IPS DF 6.9 (cell line): ENCODE measurements at regions not wholly inside any gene's neighbourhood (a gene's known extent, or its start where the extent isn't known, plus 50 kb on each side); places are given as distances from the start of the nearest gene placed in this dataset.
A peak's percentile ranks its signal among the peaks of the same experiment; 100 is the strongest.

Source experiments
- DNase-seq: peaks from one replicate; pipeline ENCODE4 v3.0.0-alpha.2; 2013; ENCODE audit warnings: low read depth, low spot score
- H3K27ac ChIP-seq: one replicate; pipeline ENCODE4 v1.5.1; 2013; ENCODE audit warnings: low read length, control low read depth
- H3K27me3 ChIP-seq: 2 replicates; pipeline ENCODE4 v1.6.1; 2013; ENCODE audit warnings: mild to moderate bottlenecking, low read length; ENCODE audit not compliant: control insufficient read depth, insufficient read depth
- H3K36me3 ChIP-seq: 2 replicates; pipeline ENCODE4 v1.6.1; 2013; ENCODE audit warnings: low read length; ENCODE audit not compliant: control insufficient read depth, insufficient read depth
- H3K4me1 ChIP-seq: 2 replicates; pipeline ENCODE4 v1.6.1; 2013; ENCODE audit warnings: low read length; ENCODE audit not compliant: control insufficient read depth, insufficient read depth
- H3K4me3 ChIP-seq: 2 replicates; pipeline ENCODE4 v1.5.1; 2013; ENCODE audit warnings: mild to moderate bottlenecking, low read length
- H3K9me3 ChIP-seq: 2 replicates; pipeline ENCODE4 v1.6.1; 2013; ENCODE audit warnings: low read length, inconsistent platforms; ENCODE audit not compliant: control insufficient read depth, insufficient read depth
- WGBS: extraction: QIAGEN DNeasy Blood & Tissue Kit; methylation state at CpG from one replicate; pipeline ENCODE4 v1.1.7; 2013; ENCODE audit warnings: mixed read lengths, missing lambda C conversion rate; ENCODE audit not compliant: insufficient read length, insufficient coverage; 5-methylcytosine and 5-hydroxymethylcytosine counted together

DNA sequence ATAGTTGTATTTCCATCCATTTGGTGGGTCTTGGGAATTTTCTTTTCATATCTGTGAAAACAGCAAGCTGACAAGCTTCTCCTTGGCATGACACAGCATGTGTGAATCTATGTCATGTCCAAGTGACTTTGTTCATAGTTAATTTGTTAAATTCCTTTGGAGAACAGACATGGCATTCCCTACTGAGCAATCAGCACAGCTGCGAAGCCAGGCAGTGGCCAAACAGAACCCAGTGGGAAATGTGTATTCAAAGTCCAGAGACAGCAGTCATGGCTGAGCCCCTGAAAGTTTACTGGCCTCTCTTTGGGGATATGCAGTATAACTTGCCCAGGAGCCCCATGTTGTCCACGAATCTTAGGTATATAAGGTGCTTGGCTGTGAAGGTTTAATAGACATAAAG is 474.7 kb downstream of the NKX6-1 start:
- no CpG with 5 or more reads among the region's 2 CpGs for WGBS

DNA sequence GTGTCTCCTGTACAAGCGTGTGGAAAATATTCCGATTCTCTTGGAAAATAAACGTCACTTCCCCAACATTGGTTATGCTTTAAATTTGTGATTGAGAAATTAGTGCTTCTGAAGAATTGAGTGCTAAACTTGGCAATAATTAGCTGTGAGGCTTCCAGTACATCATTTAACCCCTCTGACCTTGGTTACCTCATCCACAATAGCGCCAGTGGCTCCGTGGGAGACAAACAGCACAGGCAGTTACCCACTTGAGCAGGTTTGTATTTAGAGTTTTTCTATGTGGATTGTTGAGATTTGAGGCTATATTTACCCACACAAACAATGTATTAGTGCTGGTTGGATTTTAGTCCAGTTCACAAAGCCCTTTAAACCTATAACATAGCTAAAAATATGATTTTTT is 476.5 kb downstream of the NKX6-1 start:
- no peak for DNase-seq
- WGBS: no CpG with 5 or more reads among the region's 5 CpGs
- no peaks in the 10 kb centered on the region for H3K36me3 ChIP-seq
- H3K4me3 ChIP-seq: no peak overlapping the region
- H3K9me3 ChIP-seq: no peaks in the 10 kb centered on the region
- no peaks in the 10 kb centered on the region for H3K4me1 ChIP-seq
- H3K27me3 ChIP-seq: no peaks in the 10 kb centered on the region
- H3K27ac ChIP-seq: no peak overlapping the region

More for the DNA sequence above, 474.7 kb downstream of the NKX6-1 start:
- Histone ChIP-seq H3K4me1 (no peaks in the 10 kb centered on the region), H3K4me3 (no peak overlapping the region), H3K36me3 (no peaks in the 10 kb centered on the region), H3K27me3 (no peaks in the 10 kb centered on the region), H3K27ac (no peak overlapping the region), H3K9me3 (no peaks in the 10 kb centered on the region)
- DNase-seq: no peak

DNA sequence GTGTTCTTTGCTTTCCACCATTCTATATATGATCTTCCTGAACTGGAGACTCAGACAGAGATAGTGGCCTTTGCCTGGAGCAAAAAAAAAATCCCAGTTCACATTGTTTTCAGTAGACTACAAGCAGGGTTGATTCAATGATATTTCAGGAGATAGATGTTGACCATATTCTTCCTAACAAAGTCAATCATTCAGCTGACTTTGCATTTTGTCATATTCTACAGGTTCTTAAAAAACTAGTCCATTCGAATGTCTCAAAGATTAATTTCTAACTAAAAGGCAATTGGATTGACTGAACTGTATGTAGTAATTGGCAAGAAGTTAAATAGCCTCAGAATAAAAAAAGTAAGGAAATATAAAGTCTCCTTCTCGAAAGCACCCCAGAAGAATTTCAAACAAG is 479.5 kb downstream of the NKX6-1 start:
- WGBS: no CpG with 5 or more reads among the region's 2 CpGs

DNA sequence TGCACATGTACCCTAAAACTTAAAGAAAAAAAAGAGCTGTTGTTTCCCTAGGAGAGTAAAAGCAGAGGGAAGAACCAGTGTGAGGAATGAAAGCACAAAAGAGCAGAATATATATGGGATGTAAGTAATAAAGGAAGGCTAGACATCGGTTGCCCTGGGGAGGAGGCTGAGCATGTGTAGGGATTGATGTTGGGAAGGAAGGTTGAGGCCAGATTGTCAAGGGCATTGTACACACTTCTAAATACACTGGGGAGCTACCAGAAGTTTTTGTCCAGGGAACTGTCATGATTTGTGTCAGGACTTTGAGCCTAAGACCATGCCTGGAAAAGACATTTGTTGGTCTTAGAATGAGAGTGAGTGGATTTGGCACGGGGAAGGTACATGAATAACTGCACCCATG is 467.1 kb downstream of the GPAT3 start:
- no CpG with 5 or more reads among the region's 2 CpGs for WGBS
- no peaks in the 10 kb centered on the region for H3K27me3 ChIP-seq
- no peaks in the 10 kb centered on the region for H3K36me3 ChIP-seq
- no peak for DNase-seq
- no peaks in the 10 kb centered on the region for H3K9me3 ChIP-seq
- no peaks in the 10 kb centered on the region for H3K4me1 ChIP-seq
- no peak overlapping the region for H3K27ac ChIP-seq
- no peak overlapping the region for H3K4me3 ChIP-seq

More for the DNA sequence above, 479.5 kb downstream of the NKX6-1 start:
- no peaks in the 10 kb centered on the region for H3K9me3 ChIP-seq
- H3K4me3 ChIP-seq: no peak overlapping the region
- H3K36me3 ChIP-seq: no peaks in the 10 kb centered on the region
- no peaks in the 10 kb centered on the region for H3K27me3 ChIP-seq
- no peak overlapping the region for H3K27ac ChIP-seq
- H3K4me1 ChIP-seq: no peaks in the 10 kb centered on the region
- DNase-seq: no peak

DNA sequence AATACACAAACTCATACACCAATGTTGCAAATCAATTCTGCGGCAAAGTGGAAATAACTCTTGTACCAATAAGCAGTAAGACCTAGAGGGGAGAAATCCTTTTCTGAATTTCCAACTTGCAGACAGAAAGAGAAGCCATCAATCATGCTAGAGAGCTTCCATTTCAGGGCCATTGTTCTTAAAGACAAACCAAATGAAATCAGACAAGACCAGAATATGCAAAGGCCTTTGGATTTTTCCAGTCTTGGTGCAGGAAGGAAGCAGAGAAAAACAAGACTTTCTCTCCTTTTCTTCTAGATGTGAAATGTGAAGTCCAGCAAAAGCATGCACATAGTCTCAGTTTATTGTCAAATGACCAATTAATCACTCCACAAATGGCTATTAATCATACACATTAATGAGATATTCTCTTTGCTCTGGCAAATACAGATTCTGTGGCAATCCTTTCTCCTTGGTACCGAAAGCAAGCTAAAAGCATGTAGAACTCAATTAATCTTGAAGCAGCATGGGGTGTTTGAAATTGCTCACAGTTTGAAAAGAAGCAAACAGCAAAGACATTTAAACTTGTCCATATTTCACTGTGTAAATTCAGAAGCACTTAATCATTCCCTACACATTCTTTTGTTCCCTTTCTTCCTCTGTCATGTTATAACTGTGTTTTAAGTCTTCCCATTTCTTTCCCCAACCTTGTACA is 466.1 kb downstream of the GPAT3 start:
- Histone ChIP-seq H3K27ac (no peak overlapping the region), H3K27me3 (no peaks in the 10 kb centered on the region), H3K9me3 (no peaks in the 10 kb centered on the region), H3K4me1 (no peaks in the 10 kb centered on the region), H3K36me3 (no peaks in the 10 kb centered on the region), H3K4me3 (no peak overlapping the region)
- DNase-seq: no peak
- WGBS: no CpG with 5 or more reads among the region's 2 CpGs

DNA sequence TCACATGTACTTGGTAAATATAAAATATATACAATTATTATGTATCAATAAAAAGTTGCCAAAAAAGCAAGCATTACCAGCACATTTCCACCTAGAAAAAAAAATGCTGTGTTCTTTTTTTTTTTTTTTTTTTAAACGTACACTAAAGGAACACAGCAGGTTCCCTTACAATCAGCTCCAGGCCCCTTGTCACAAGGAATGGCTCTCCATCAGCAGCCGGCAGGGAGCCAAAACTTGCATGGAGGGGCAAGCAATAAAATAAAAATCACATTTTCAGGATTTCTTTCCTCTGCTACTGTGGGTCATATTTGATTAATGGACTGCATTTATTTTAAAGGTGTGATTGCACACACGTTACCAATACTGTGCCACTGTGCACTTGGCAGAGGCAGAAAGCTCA is 460.3 kb downstream of the GPAT3 start:
- Histone ChIP-seq H3K27me3 (no peaks in the 10 kb centered on the region), H3K4me1 (no peaks in the 10 kb centered on the region)
- no CpG with 5 or more reads among the region's 3 CpGs for WGBS

DNA sequence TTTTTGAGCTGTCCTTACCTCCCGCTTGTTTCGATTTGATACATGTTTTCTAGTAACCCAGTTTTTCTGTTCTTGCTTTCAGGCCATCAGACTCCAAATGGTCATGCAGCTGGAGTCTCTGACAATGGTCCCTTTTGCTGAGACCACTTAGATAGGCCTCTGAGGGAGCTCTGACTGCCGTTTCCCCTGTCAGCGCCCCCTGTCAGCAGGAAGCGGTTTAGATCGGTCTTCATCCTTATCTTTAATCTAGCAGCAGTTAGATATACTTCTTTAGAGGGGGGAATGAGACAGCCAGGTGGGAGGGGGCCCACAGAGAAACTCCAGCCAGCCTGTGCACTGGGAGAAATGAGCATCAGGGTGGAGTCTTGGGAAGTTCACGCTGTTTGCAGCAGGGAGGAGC is 457.9 kb downstream of the GPAT3 start:
- Histone ChIP-seq H3K4me1 (no peaks in the 10 kb centered on the region), H3K4me3 (no peak overlapping the region), H3K36me3 (no peaks in the 10 kb centered on the region), H3K27ac (no peak overlapping the region), H3K27me3 (no peaks in the 10 kb centered on the region), H3K9me3 (no peaks in the 10 kb centered on the region; the same call in 1 of the 2 replicates)
- peak; percentile 13 for DNase-seq
- whole genome bisulfite sequencing: no CpG with 5 or more reads among the region's 7 CpGs

More for the DNA sequence above, 460.3 kb downstream of the GPAT3 start:
- Histone ChIP-seq H3K27ac (no peak overlapping the region), H3K9me3 (no peaks in the 10 kb centered on the region), H3K4me3 (no peak overlapping the region), H3K36me3 (no peaks in the 10 kb centered on the region)
- DNase-seq: no peak

DNA sequence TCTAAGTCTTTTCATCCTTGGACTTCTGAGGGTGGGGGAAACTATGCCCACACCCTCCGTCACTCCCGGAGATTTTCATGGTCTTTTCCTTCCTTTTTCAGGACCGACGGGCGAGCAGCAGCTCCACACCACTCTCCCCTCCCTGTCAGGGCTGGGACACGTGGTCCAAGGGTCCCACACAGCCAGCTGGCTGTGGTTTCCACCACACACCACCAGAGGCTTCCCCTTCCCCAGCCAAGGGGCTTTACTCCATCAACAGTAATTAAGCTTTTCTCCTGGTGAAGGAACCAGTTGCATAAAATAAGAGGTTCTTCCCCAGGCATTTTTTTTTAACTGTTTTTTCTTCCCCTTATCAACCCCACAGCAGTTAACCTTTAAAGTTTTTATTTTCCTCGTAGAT is 453.9 kb downstream of the GPAT3 start:
- Histone ChIP-seq H3K36me3 (no peaks in the 10 kb centered on the region), H3K27ac (no peak overlapping the region), H3K4me3 (no peak overlapping the region), H3K27me3 (no peaks in the 10 kb centered on the region), H3K4me1 (no peaks in the 10 kb centered on the region), H3K9me3 (no peaks in the 10 kb centered on the region; the same call in 1 of the 2 replicates)
- WGBS: no CpG with 5 or more reads among the region's 7 CpGs
- no peak for DNase-seq

DNA sequence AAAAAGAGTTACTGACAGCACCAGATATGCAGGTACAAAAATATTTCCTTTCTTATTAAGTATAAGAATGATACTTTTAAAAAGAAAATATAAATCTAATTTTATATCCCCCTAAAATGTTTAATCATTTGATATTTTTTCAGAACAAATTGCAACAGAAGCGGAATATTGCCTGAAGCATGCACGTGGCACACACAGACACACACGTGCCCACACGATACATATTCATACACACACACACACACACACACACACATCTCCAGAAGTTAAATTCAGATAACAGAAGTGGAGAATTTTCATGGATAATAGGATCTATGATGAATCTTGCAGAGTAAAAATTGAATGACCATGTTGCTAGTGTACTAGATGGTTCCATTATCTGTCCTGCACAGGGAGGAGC is 445.2 kb downstream of the GPAT3 start:
- no peak for DNase-seq
- no peaks in the 10 kb centered on the region for H3K9me3 ChIP-seq
- H3K4me1 ChIP-seq: no peaks in the 10 kb centered on the region
- H3K36me3 ChIP-seq: no peaks in the 10 kb centered on the region
- H3K27ac ChIP-seq: no peak overlapping the region
- no peaks in the 10 kb centered on the region for H3K27me3 ChIP-seq
- H3K4me3 ChIP-seq: no peak overlapping the region
- no CpG with 5 or more reads among the region's 4 CpGs for WGBS

DNA sequence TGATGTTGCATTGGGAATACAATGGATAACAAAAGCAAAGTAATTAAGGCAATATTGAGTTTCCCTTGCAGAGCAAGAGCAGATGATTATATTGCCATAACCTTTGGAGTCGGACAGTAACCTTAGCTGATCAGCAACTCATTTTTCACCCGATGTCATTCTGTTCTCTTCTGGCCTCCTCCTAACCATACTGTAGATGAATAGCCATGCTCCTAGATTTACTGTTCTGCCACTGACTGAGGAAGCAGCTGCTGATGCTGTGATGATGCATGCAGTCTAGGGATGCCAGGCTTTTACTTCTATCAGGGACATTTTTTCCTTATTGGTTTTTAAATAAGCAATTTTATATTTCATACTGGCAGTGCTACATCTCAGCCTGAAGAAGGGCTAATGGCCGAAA is 443.9 kb downstream of the GPAT3 start:
- H3K9me3 ChIP-seq: no peaks in the 10 kb centered on the region
- DNase-seq: no peak
- H3K27ac ChIP-seq: no peak overlapping the region
- no peaks in the 10 kb centered on the region for H3K4me1 ChIP-seq
- H3K4me3 ChIP-seq: no peak overlapping the region
- no peaks in the 10 kb centered on the region for H3K36me3 ChIP-seq
- WGBS: no CpG with 5 or more reads among the region's 3 CpGs
- H3K27me3 ChIP-seq: no peaks in the 10 kb centered on the region

DNA sequence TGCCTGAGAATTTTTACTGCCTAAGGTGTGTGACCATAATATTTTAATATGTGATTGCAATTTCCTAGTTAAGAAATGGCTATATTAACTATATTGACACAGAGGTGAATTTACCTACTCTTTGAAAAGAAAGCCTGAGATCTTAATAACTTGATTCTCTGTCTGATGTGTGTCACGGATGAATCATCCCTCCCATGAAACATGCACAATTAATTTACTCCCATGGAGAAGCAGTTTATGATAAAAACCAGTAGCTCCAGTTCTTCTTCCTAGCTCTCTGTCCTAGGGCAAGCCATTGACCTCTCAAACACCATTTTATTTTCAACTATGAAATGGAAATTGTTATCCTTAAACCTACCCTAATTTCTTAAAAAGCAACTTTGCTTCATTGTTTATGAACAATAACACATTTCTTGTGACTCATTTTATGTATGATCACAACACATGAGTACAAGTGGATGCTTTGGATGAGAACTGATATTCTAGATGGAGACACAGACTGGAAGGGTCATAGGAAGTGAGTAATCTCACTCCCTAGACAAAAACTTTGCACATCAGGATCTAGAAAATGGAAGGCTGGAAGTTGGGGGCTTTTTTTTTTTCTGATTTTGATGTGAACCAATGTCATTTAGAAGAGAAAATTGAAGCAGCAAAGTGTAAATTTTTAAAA is 438.3 kb downstream of the GPAT3 start:
- Histone ChIP-seq H3K9me3 (no peaks in the 10 kb centered on the region), H3K27ac (no peak overlapping the region), H3K4me1 (no peaks in the 10 kb centered on the region), H3K36me3 (no peaks in the 10 kb centered on the region), H3K27me3 (no peaks in the 10 kb centered on the region), H3K4me3 (no peak overlapping the region)
- WGBS: no CpG with 5 or more reads among the region's 1 CpG
- no peak for DNase-seq
